Endothelial cell (in vitro differentiated cells): ENCODE measurements at regions not wholly inside any gene's neighbourhood (a gene's known extent, or its start where the extent isn't known, plus 50 kb on each side); places are given as distances from the start of the nearest gene placed in this dataset.

ENCODE experiments used
- DNase-seq: peaks from one replicate; pipeline ENCODE4 v3.0.0; 2021; ENCODE audit warnings: low spot score
- H3K27ac Mint-ChIP-seq: one replicate; pipeline ENCODE4 v1.8.0; 2021; ENCODE audit warnings: mixed read lengths, inconsistent platforms; ENCODE audit not compliant: unreplicated experiment
- H3K27me3 Mint-ChIP-seq: one replicate; pipeline ENCODE4 v1.8.0; 2021; ENCODE audit warnings: mild to moderate bottlenecking, moderate library complexity, mixed read lengths, inconsistent platforms; ENCODE audit not compliant: unreplicated experiment
- H3K36me3 Mint-ChIP-seq: one replicate; pipeline ENCODE4 v1.8.0; 2021; ENCODE audit warnings: mild to moderate bottlenecking, low read depth, mixed read lengths, inconsistent platforms; ENCODE audit not compliant: unreplicated experiment
- H3K4me1 Mint-ChIP-seq: one replicate; pipeline ENCODE4 v1.8.0; 2021; ENCODE audit warnings: mild to moderate bottlenecking, mixed read lengths, inconsistent platforms; ENCODE audit not compliant: unreplicated experiment
- H3K4me3 Mint-ChIP-seq: one replicate; pipeline ENCODE4 v1.8.0; 2021; ENCODE audit warnings: mild to moderate bottlenecking, mixed read lengths, inconsistent platforms; ENCODE audit not compliant: unreplicated experiment
- H3K9me3 Mint-ChIP-seq: one replicate; pipeline ENCODE4 v1.8.0; 2021; ENCODE audit warnings: mixed read lengths, inconsistent platforms; ENCODE audit not compliant: unreplicated experiment
- CTCF ChIP-seq: fragments of 200-600 bp; sonication (generic); IDR thresholded peaks from one replicate; pipeline ENCODE4 v1.5.0; 2021; ENCODE audit warnings: antibody characterized with exemption; ENCODE audit not compliant: unreplicated experiment

GRCh38 chr15:81863162-81863561 lies 182.7 kb downstream of the MEX3B start:
- Mint-ChIP-seq H3K27ac (no peak overlapping the region), H3K4me1 (no peaks in the 10 kb centered on the region), H3K4me3 (no peak overlapping the region), H3K36me3 (peaks cover 16% of the 10 kb centered on the region), H3K9me3 (no peaks in the 10 kb centered on the region), H3K27me3 (peaks cover 4% of the 10 kb centered on the region)
- no peak for DNase-seq
- TF ChIP-seq CTCF = no peak

GRCh38 chr15:81859737-81860516 lies 185.9 kb downstream of the MEX3B start:
- DNase-seq = no peak
- no peak overlapping the region for H3K27ac Mint-ChIP-seq
- no peak overlapping the region for H3K4me3 Mint-ChIP-seq
- H3K36me3 Mint-ChIP-seq = peaks cover 9% of the 10 kb centered on the region
- no peak for TF ChIP-seq CTCF
- H3K4me1 Mint-ChIP-seq = no peaks in the 10 kb centered on the region
- no peaks in the 10 kb centered on the region for H3K9me3 Mint-ChIP-seq
- H3K27me3 Mint-ChIP-seq = peaks cover 3% of the 10 kb centered on the region

- H3K9me3 Mint-ChIP-seq = no peaks in the 10 kb centered on the region
- H3K36me3 Mint-ChIP-seq = peaks cover 4% of the 10 kb centered on the region
- no peak for TF ChIP-seq CTCF
- no peak for DNase-seq
- H3K27ac Mint-ChIP-seq = no peak overlapping the region
- H3K27me3 Mint-ChIP-seq = peaks cover 3% of the 10 kb centered on the region
- no peak overlapping the region for H3K4me3 Mint-ChIP-seq
- H3K4me1 Mint-ChIP-seq = no peaks in the 10 kb centered on the region
Observed at GRCh38 chr15:81858586-81858985, 187.2 kb downstream of the MEX3B start.

GRCh38 chr15:81858136-81858535 lies 187.7 kb downstream of the MEX3B start:
- DNase-seq = no peak
- no peaks in the 10 kb centered on the region for H3K4me1 Mint-ChIP-seq
- H3K4me3 Mint-ChIP-seq = no peak overlapping the region
- no peaks in the 10 kb centered on the region for H3K9me3 Mint-ChIP-seq
- H3K36me3 Mint-ChIP-seq = peaks cover 4% of the 10 kb centered on the region
- peaks cover 3% of the 10 kb centered on the region for H3K27me3 Mint-ChIP-seq
- no peak for TF ChIP-seq CTCF
- no peak overlapping the region for H3K27ac Mint-ChIP-seq

GRCh38 chr15:81856634-81857026 lies 189.2 kb downstream of the MEX3B start:
- Mint-ChIP-seq H3K27ac (no peak overlapping the region), H3K36me3 (peaks cover 4% of the 10 kb centered on the region), H3K4me3 (no peak overlapping the region), H3K4me1 (no peaks in the 10 kb centered on the region), H3K9me3 (no peaks in the 10 kb centered on the region), H3K27me3 (peaks cover 4% of the 10 kb centered on the region)
- no peak for DNase-seq
- TF ChIP-seq CTCF = no peak
